ENCODE measurements at regions not wholly inside any gene's neighbourhood (a gene's known extent, or its start where the extent isn't known, plus 50 kb on each side); places are given as distances from the start of the nearest gene placed in this dataset.

- DNase-seq, result peak in 3 of 42 donors; percentile 8 to 25 (median 19)
- intact Hi-C loops (cut with DNase I), result no loop called here
Observed at GRCh38 chr2:10983711-10984110, 72.0 kb downstream of the KCNF1 start.

- DNase-seq, result no peak
- intact Hi-C loops (cut with DNase I), result no loop called here
Observed at GRCh38 chr2:10984418-10985135, 72.8 kb downstream of the KCNF1 start.

GRCh38 chr2:10985260-10985659, 73.5 kb downstream of the KCNF1 start:
- intact Hi-C loops (cut with DNase I), result no loop called here
- DNase-seq, result no peak

- peak in 1 of 42 donors; percentile 6 for DNase-seq
- intact Hi-C loops (cut with DNase I), result no loop called here
Observed at GRCh38 chr2:10985901-10986535, 74.3 kb downstream of the KCNF1 start.

GRCh38 chr2:10987439-10987838, 75.7 kb downstream of the KCNF1 start:
- DNase-seq, result no peak
- intact Hi-C loops (cut with DNase I), result no loop called here

GRCh38 chr2:10987861-10988260, 76.1 kb downstream of the KCNF1 start:
- DNase-seq, result peak in 1 of 42 donors; percentile 4
- intact Hi-C loops (cut with DNase I), result no loop called here

GRCh38 chr2:10989151-10989550, 77.4 kb downstream of the KCNF1 start:
- intact Hi-C loops (cut with DNase I), result no loop called here
- DNase-seq, result no peak

- DNase-seq, result no peak
- intact Hi-C loops (cut with DNase I), result no loop called here
Observed at GRCh38 chr2:10989782-10990181, 78.0 kb downstream of the KCNF1 start.

GRCh38 chr2:10990561-10991111, 78.9 kb downstream of the KCNF1 start:
- intact Hi-C loops (cut with DNase I), result no loop called here
- peak in 1 of 42 donors; percentile 0 for DNase-seq

- intact Hi-C loops (cut with DNase I), result no loop called here
- DNase-seq, result no peak
Observed at GRCh38 chr2:10992023-10992791, 80.5 kb downstream of the KCNF1 start.

- intact Hi-C loops (cut with DNase I), result no loop called here
- no peak for DNase-seq
Observed at GRCh38 chr2:10993001-10993481, 81.3 kb downstream of the KCNF1 start.

- intact Hi-C loops (cut with DNase I), result no loop called here
- no peak for DNase-seq
Observed at GRCh38 chr2:10995366-10995970, 83.7 kb downstream of the KCNF1 start.

- DNase-seq, result peak in 3 of 42 donors; percentile 21 to 50 (median 47)
- intact Hi-C loops (cut with DNase I), result no loop called here
Observed at GRCh38 chr2:11004199-11004598, 92.5 kb downstream of the KCNF1 start.

GRCh38 chr2:11005032-11005431, 93.3 kb downstream of the KCNF1 start:
- DNase-seq, result no peak
- intact Hi-C loops (cut with DNase I), result no loop called here

- intact Hi-C loops (cut with DNase I), result no loop called here
- DNase-seq, result no peak
Observed at GRCh38 chr2:11006191-11006590, 94.5 kb downstream of the KCNF1 start.

GRCh38 chr2:11007331-11008264, 95.9 kb downstream of the KCNF1 start:
- no peak for DNase-seq
- intact Hi-C loops (cut with DNase I), result no loop called here

GRCh38 chr2:11008773-11009172, 97.0 kb downstream of the KCNF1 start:
- intact Hi-C loops (cut with DNase I), result no loop called here
- peak in 1 of 42 donors; percentile 4 for DNase-seq

GRCh38 chr2:11009176-11009575, 97.4 kb downstream of the KCNF1 start:
- intact Hi-C loops (cut with DNase I), result no loop called here
- no peak for DNase-seq
